Epithelial cell of esophagus (primary cell): ENCODE measurements at regions not wholly inside any gene's neighbourhood (a gene's known extent, or its start where the extent isn't known, plus 50 kb on each side); places are given as distances from the start of the nearest gene placed in this dataset.

Experiments used
- DNase-seq: peaks from one replicate; pipeline ENCODE4 v3.0.0; 2010; ENCODE audit warnings: low read depth
- H3K4me3 ChIP-seq: 2 replicates; pipeline ENCODE4 v1.5.1; 2011; ENCODE audit warnings: mild to moderate bottlenecking, low read length, control low read depth
- TF ChIP-seq, protein P1 (sequence below): IDR thresholded peaks from 2 replicates; pipeline ENCODE4 v1.5.1; 2011; ENCODE audit warnings: low read depth, mild to moderate bottlenecking, low read length, control low read depth, inconsistent platforms; ENCODE audit not compliant: insufficient read depth; ENCODE audit errors: missing control alignments

DNA sequence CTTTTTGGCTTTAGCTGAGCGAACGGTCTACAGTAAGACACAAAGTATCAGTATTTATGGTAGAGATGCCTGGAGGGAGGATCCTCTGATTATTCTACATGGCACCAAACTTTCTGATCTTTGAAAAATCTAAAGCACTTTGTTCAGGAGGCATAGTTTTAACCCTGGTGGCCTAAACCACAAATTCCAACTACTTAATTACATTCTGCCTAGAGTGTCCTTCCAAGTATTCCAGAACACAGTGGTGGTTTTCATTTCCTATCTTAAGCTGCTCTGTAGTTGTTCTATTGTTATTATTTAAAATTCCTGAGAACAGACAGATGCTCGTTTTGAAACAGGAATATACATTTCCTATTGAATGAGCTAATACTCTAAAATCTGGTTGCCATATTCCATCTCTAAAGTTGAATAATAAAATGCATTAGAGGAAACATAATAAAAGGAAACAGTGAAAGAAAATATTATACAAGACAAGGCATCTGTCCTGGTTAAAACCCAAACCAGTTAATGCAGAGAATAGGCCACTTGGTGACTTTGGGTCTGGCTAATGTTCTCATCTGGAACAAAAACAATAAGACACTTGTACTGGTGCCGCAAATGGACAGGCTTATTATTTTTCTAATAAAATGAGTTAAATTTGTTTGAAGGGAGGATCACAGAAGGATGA lies 657.4 kb downstream of the SPRY1 start:
- no peak overlapping the region for H3K4me3 ChIP-seq
- DNase-seq, result no peak
- TF ChIP-seq, protein P1, sequence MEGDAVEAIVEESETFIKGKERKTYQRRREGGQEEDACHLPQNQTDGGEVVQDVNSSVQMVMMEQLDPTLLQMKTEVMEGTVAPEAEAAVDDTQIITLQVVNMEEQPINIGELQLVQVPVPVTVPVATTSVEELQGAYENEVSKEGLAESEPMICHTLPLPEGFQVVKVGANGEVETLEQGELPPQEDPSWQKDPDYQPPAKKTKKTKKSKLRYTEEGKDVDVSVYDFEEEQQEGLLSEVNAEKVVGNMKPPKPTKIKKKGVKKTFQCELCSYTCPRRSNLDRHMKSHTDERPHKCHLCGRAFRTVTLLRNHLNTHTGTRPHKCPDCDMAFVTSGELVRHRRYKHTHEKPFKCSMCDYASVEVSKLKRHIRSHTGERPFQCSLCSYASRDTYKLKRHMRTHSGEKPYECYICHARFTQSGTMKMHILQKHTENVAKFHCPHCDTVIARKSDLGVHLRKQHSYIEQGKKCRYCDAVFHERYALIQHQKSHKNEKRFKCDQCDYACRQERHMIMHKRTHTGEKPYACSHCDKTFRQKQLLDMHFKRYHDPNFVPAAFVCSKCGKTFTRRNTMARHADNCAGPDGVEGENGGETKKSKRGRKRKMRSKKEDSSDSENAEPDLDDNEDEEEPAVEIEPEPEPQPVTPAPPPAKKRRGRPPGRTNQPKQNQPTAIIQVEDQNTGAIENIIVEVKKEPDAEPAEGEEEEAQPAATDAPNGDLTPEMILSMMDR, result no peak

DNA sequence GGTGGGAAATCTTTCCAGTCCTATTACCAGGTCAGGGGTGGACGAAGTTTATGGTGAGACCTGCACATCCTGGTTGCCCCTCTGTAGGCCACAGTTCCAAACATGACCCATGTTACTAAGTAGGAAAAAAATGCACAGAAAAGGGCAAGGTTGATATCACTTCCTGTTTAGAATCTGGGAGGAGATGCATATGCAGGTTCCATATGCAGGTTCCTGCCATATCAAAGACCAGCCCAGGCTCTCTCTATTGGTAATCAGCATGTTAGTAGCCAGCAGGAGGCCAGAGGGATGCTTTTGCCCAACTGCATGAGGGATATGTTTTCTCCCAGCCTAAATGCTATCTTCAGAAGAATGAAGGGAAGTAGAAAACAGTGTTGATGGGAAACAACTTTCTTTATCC lies 657.2 kb downstream of the ANKRD50 start:
- TF ChIP-seq, protein P1, result no peak
- DNase-seq, result no peak
- no peak overlapping the region for H3K4me3 ChIP-seq

DNA sequence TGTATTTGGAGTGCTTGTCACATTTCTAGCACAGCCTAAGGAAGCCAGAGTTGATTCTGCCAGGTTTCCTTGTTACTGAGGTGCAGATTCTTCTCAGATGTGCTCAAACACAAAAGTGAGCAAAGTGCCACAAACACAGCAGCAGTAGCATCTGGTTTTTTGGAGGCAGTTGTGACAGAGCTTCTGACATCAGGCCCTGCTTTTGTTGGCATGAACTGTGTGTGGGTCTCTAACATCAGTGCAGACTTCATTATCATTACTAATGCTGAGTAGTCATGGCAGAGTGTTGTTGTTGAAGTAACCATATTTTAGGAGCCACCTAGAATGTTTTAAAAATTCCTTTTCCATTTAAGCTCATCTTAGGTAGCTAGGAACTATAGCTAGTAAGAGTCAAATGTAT lies 656.6 kb downstream of the ANKRD50 start:
- DNase-seq, result no peak
- TF ChIP-seq, protein P1, result no peak
- H3K4me3 ChIP-seq, result no peak overlapping the region

DNA sequence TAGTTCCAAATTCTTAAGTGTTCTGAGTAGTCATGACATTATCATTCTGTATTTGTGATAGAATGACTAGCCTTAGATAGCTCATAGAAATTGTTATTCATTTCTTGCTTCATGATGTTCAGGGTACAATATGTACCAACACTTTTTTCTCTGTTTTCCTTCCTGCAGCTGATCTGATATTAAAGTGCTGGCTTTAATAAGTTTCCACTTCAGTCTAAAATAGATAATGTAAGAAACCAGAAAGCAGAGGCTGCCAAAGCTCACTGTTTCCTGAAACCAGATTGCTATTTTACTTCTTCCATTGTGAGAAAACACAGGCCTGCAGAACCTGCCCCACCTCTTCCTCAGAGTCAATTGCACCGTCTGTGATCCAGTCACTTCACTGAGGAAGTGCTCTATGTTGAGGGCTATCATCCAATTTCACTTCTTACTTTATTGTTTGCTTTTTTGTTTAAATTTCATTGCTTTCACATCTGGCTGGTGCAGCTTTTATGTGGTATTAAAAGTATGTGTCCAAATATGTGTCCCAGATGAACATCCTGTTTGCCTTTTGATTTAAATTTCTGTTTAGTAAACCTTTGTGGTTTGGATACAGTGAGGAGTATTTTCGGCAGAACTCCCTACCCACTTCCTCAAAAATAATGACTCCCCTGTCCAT lies 652.1 kb downstream of the ANKRD50 start:
- peak; percentile 62 for DNase-seq
- TF ChIP-seq, protein P1, result no peak
- H3K4me3 ChIP-seq, result no peak overlapping the region

DNA sequence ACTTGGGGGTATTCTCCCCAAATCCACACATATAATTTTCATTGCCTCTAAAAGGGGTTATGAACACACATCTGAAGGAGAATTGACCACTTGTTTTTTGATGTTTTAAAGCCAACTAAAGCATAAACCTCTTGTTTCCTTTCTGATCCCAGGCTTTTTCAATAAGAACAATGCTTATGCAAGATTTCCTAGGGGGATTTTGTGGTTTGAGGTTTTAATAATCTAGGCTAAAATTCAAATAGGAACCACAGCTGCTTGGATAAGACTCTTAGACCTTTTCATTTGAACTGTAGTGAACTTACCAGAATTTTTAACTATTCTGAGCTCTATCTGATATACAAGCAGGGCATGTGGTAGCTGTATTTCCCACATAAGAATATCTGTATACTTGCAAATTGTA lies 651.1 kb downstream of the ANKRD50 start:
- no peak for DNase-seq
- TF ChIP-seq, protein P1, result no peak
- H3K4me3 ChIP-seq, result no peak overlapping the region

DNA sequence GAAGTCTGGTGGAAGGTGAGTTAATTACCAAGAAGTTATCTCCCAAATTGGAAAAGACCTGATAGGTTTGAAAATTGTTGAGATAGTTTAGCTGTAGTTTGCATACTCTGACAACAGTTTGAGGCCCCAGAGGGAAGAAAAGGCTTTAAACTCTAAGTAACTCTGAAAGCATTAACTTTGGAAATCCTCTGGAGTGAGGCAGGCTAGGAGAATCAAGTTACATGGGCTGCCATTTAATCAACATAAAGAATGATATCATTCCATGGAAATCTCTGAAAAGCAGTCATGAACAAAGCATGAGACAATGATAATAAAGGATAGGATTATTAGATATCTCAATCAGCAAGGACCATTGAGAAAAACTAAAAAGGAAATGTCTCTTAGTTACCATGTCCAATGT lies 647.1 kb downstream of the ANKRD50 start:
- no peak for DNase-seq
- TF ChIP-seq, protein P1, result no peak

DNA sequence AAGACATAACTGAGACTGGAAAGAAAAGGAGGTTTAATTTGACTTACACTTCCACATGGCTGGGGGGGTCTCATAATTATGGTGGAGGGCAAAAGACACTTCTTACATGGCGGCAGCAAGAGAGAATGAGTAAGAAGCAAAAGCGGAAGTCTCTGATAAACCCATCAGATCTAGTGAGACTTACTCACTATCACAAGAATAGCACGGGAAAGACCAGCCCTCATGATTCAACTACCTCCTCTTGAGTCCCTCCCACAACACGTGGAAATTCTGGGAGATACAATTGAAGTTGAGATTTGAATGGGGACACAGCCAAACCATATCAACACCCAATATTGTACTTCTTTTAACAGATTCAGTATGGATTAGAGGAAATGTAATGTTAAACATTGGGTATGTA lies 646.6 kb downstream of the ANKRD50 start:
- TF ChIP-seq, protein P1, result no peak
- H3K4me3 ChIP-seq, result no peak overlapping the region
- no peak for DNase-seq

More for the DNA sequence above, 647.1 kb downstream of the ANKRD50 start:
- no peak overlapping the region for H3K4me3 ChIP-seq
